BE2C (cell line): ENCODE measurements at regions not wholly inside any gene's neighbourhood (a gene's known extent, or its start where the extent isn't known, plus 50 kb on each side); places are given as distances from the start of the nearest gene placed in this dataset.

Source experiments
- DNase-seq: peaks from one replicate; pipeline ENCODE4 v3.0.0-alpha.2; 2020
- H3K27me3 ChIP-seq: fragments of 250-450 bp; sonication (Bioruptor Pico); 2 replicates; pipeline ENCODE4 v1.5.1; 2020; ENCODE audit warnings: mild to moderate bottlenecking
- H3K36me3 ChIP-seq: fragments of 250-450 bp; sonication (Bioruptor Pico); 2 replicates; pipeline ENCODE4 v1.5.1; 2020; ENCODE audit warnings: mild to moderate bottlenecking
- H3K4me1 ChIP-seq: fragments of 250-450 bp; sonication (Bioruptor Pico); 2 replicates; pipeline ENCODE4 v1.5.1; 2020
- H3K4me3 ChIP-seq: 2 replicates; pipeline ENCODE4 v1.5.1; 2011; ENCODE audit warnings: low read depth, low read length
- H3K9me3 ChIP-seq: fragments of 250-450 bp; sonication (Bioruptor Pico); 2 replicates; pipeline ENCODE4 v1.5.1; 2020
- CTCF ChIP-seq: IDR thresholded peaks from 2 replicates; pipeline ENCODE4 v1.5.1; 2012; ENCODE audit warnings: mild to moderate bottlenecking, low read depth, low read length

DNA sequence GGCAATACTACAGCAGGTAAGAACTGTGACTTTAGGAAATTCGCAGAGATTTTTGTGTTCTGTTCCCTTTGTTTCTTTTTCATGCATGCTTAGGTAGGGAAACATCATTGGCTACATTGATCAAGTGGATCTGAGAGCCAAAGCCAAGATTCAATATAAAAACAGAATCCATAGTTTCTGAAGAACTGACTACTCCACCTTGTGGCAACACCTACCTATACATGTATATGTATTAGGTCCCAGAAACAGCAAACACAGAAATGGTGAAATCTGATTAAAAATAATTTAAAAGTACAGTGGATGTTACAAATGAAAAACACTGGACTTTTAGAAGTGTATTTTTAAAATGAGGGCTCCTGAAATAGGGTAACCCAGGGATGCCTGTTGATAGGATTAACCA, 322.6 kb upstream of the MAOA start:
- no peaks in the 10 kb centered on the region for H3K27me3 ChIP-seq
- no peaks in the 10 kb centered on the region for H3K4me1 ChIP-seq
- H3K4me3 ChIP-seq, result no peak overlapping the region
- no peaks in the 10 kb centered on the region for H3K36me3 ChIP-seq
- TF ChIP-seq CTCF, result no peak
- no peaks in the 10 kb centered on the region for H3K9me3 ChIP-seq
- no peak for DNase-seq

DNA sequence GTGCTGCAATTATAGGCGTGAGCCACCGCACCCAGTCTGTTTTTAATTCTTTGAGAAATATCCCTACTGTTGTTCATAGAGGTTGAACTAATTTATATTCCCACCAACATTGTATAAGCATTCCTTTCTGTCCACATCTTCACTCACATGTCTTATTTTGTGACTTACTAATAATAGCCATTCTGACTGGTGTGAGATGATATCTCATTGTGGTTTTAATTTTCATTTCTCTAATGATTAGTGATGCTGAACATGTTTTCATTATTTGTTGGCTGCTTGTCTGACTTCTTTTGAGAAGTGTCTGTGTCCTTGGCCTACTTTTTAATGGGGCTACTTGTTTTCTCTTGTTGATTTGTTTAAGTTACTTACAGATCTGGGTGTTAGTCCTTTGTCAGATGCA, 310.9 kb upstream of the MAOA start:
- H3K36me3 ChIP-seq, result no peaks in the 10 kb centered on the region
- H3K27me3 ChIP-seq, result no peaks in the 10 kb centered on the region
- DNase-seq, result no peak
- H3K4me1 ChIP-seq, result no peaks in the 10 kb centered on the region
- no peak for TF ChIP-seq CTCF
- H3K4me3 ChIP-seq, result no peak overlapping the region
- no peaks in the 10 kb centered on the region for H3K9me3 ChIP-seq

DNA sequence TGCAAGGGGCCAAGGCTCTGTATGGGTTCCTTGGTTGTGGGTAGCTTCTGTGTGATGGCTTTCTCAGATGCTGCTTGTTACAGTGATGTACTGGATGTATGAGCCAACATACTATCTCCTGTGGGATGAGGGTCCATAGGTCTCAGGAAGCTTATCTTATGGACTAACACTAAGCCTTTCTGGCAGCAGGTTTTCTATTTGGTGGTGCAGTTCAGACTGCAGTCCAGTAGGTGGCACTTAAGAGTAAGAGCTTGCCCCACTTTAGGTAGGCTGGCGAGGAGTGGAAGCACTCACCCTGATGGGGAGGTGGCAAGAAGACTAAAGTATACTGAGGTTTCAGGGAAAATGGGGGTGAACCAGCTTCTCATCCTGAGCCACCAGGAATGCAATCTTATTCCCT, 306.7 kb upstream of the MAOA start:
- H3K27me3 ChIP-seq, result no peaks in the 10 kb centered on the region
- H3K36me3 ChIP-seq, result no peaks in the 10 kb centered on the region
- DNase-seq, result peak; percentile 21
- no peak overlapping the region for H3K4me3 ChIP-seq
- TF ChIP-seq CTCF, result peak; percentile 55
- H3K4me1 ChIP-seq, result no peaks in the 10 kb centered on the region
- no peaks in the 10 kb centered on the region for H3K9me3 ChIP-seq

GRCh38 chrX:43350935-43351334, 305.2 kb upstream of the MAOA start:
- H3K36me3 ChIP-seq, result no peaks in the 10 kb centered on the region
- H3K4me1 ChIP-seq, result no peaks in the 10 kb centered on the region
- H3K4me3 ChIP-seq, result no peak overlapping the region
- no peak for DNase-seq
- H3K27me3 ChIP-seq, result no peaks in the 10 kb centered on the region
- no peaks in the 10 kb centered on the region for H3K9me3 ChIP-seq
- no peak for TF ChIP-seq CTCF

- H3K4me1 ChIP-seq, result no peaks in the 10 kb centered on the region
- H3K9me3 ChIP-seq, result no peaks in the 10 kb centered on the region
- H3K36me3 ChIP-seq, result no peaks in the 10 kb centered on the region
- DNase-seq, result no peak
- TF ChIP-seq CTCF, result no peak
- H3K27me3 ChIP-seq, result no peaks in the 10 kb centered on the region
- no peak overlapping the region for H3K4me3 ChIP-seq
Observed at GRCh38 chrX:43357741-43358140, 298.4 kb upstream of the MAOA start.

DNA sequence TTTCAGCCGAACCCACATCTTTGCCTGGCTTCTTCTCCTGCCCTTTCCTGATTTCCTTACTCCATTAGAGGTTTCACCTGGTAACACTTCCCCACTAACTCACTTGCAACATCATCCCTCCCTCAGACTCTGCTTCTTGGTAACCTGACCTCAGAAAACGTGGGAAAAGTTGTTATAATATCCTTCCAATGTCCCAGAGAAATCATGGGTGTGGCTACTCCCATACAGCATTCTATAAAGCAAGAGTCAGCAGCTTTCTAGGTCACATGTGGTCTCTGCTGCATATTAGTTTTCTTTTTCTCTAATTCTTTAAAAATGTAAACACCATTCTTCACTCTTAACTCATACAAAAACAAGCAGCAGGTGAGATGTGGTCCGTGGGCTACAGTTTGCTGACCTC, 283.1 kb upstream of the MAOA start:
- Histone ChIP-seq H3K4me1 (no peaks in the 10 kb centered on the region), H3K9me3 (no peaks in the 10 kb centered on the region), H3K36me3 (no peaks in the 10 kb centered on the region), H3K27me3 (no peaks in the 10 kb centered on the region), H3K4me3 (no peak overlapping the region)
- no peak for TF ChIP-seq CTCF
- DNase-seq, result no peak
